HG03175 (cell line): ENCODE measurements at regions not wholly inside any gene's neighbourhood (a gene's known extent, or its start where the extent isn't known, plus 50 kb on each side); places are given as distances from the start of the nearest gene placed in this dataset.
"Not testable (repeated sequence)": the region's sequence is repeated elsewhere in the genome, so short reads cannot be mapped to it uniquely, and the experiment has no call there.

Experiments used
- ATAC-seq: cut with Tn5 transposase; IDR thresholded peaks from one replicate; pipeline ENCODE4 v1.9.1; 2021; ENCODE audit warnings: mild to moderate bottlenecking, moderate library complexity; ENCODE audit not compliant: unreplicated experiment

DNA sequence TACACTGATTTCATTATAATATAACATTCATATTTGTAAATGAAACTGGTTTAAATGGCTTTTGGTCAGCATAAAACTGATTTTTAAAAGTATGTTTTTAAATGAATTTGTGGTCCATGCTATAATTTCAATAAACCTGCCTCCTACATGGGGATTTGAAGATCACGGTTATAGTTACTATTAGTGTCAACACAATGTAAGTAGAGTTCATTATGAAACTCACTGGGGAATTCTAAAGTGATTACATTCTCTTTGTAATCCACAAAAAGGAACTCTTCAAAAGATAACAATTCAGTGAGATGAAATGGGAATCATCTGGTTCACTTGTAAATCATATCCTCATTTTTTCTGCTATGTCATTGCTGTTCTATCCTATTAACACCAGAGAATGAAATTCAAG, 204.5 kb upstream of the G2E3 start:
- ATAC-seq = no peak

DNA sequence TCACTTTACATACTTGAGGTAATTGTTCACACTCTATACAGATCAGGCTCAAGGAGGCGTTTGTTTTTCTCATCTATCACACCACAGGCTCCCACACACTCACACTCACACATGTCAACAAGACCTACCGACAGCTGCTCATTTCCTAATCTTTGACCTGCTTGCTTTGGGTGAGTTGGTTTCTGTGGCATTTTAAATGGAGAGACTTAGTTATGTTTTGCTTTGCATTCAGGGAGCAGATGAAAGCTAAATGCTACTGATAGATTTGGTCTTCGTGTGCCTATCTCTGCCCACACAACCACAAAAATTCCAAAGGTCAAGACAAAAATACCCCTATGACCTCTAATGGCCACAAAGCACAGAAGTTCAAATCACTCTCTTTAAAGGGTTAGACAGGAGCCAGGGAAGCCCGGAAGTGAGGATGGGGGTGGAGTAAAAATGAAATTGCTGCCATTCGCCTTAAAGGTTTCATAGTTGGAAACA, 203.5 kb upstream of the G2E3 start:
- peak; percentile 66 for ATAC-seq

DNA sequence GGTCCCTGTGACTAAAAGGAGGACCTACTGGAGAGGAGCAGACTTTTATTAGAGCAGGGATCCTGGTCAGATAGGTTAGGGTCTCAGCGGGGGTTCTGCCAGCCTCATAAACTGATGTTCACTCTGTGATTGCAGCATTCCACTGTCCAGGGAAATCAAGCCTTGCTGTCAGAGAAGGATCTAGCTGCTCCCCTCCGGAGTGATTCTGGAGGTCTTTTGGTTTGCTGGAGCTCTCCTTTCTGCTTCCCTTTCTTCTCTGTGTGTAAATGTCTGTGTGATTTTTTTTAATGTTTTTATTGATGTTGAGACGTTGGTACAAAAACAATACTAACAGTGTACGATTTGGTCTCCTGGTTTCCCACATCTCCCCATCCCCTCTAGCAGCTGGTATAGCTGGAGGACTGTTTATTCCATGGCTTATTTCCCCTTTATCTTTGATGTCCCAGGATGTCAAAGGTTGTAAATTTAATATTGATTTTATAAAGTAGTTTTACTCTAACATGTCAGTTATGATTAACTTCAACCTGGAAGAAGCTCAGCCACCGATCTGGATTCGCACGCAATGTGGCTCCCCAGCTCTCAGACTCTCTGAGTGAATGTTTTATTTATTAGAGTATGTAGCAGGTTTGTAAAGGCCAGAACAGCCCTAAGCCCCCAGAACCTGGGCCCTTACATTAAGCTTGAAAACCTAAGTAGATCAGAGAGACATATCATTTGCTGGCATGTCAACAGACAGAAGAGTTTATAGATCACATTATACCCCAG, 202.3 kb upstream of the G2E3 start:
- ATAC-seq = no peak

DNA sequence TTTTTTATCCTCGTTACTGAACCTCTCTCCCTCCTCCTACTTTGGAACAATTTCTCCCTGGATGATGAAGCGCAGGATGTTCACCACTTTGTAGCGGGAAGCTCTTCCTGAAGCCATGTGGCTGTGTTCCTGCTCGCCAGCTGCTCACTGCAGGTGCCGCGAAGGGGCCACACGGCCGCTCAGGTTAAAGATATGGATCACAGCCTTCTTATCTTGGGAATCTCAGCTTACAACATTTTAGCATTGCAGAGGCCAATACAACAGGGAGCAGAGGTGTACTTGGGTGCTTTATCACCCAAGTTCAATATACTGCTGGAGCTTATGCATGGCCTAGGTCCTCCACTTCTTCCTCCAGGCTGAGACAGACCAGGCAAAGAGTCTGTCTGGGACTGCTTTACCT, 201.2 kb upstream of the G2E3 start:
- ATAC-seq = no peak

DNA sequence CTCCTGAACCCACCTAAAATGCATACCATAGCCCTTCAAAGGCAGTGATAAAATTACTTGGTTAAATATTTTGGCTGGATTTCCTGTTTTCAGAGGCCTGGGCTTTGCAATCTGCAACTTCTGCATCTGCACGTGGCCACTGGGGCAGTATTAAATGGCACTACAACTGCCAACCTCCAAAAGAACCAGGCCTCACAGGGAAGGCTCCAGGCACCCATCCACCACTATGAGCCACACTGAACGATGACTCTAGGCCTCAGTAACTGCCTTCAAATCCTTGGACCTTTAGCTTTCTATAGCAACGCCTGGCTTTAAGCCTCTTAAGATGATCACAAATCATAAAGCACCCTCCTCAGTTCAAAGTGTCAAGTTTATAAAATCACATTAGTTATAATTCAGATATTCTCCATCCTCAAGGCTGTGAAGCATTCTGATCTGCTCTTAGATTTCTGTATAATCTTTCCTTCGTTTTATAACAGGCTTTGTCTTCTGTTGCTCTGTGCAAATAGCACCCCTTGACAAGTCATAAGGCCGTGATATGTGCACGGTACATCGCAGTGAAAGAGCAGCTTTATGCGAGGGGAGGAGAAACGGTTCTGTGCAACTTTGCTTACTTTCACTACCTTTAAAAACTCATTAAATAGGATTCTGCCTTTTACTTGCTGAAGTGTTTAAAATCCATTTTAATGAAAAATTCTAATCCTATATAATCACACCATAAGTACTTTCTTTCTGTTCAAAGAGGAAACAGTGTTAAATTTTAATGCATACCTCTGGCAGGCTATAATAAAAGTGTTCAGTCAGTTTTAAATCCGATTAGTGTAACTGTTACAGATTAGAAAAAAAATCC, 196.4 kb upstream of the G2E3 start:
- ATAC-seq = no peak

DNA sequence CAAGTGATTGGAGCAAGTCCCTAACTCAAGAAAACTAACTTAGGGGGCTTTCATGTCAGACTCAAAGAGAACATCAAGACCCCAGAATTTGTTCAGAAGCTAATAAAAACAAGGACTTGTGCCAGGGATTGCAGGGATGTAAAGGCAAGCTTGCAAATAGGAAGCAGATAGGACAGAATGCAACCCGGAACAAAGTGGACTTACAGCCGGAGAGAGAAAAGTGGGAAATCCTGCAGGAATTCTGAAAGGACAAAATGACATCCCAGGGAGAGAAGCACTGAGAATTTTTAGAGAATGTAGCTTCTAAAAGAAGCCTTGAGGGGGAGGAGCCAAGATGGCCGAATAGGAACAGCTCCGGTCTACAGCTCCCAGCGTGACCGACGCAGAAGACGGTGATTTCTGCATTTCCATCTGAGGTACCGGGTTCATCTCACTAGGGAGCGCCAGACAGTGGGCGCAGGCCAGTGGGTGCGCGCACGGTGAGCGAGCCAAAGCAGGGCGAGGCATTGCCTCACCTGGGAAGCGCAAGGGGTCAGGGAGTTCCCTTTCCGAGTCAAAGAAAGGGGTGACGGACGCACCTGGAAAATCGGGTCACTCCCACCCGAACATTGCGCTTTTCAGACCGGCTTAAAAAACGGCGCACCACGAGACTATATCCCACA, 195.6 kb upstream of the G2E3 start:
- ATAC-seq = not testable (repeated sequence)

DNA sequence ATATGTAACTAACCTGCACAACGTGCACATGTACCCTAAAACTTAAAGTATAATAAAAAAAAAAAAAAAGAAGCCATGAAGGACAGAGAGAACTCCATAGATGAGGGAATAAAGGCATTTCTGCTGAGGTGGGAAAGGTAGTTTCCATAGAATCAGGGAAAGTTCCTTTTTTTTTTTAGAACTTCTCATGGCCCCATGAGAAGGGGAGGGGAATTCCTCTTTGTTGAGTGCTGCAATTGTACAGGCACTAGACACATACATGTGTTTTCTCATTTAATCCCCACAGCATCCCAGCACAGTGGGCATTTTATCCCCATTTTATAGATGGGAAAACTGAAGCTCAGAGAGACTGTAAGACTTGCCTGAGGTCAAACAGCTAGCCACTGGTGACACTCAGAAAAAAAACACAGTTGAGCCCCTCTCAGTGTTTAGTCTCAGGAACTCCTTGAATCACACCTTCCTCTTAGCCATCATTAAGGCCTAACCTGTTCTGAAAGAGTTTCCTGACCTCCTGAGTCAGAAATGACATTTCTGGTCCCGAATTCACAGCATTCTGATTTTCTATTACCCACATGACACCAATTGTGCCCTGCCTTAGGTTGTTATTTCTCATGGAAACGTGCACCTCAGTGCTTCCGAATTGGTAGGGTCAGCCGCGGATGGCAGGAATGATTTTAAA, 189.3 kb upstream of the G2E3 start:
- no peak for ATAC-seq

DNA sequence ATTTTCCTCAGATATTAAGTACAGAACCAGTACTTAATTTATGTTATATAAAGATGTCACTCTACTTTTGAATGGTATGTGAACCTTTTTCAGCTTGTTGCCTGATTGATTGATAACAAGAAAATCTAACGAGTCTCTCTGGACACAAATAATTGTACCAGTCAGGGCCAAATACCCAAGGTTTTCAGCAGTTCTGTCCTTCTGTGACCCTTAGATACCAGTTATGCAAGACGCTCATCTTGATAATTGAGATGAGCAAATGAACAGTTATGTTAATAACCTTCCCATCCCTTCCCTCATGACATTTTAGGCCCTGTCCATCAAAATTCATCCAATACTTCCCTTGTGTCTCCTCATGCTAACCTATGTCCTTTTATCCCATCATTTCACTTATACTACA, 185.9 kb upstream of the G2E3 start:
- no peak for ATAC-seq

DNA sequence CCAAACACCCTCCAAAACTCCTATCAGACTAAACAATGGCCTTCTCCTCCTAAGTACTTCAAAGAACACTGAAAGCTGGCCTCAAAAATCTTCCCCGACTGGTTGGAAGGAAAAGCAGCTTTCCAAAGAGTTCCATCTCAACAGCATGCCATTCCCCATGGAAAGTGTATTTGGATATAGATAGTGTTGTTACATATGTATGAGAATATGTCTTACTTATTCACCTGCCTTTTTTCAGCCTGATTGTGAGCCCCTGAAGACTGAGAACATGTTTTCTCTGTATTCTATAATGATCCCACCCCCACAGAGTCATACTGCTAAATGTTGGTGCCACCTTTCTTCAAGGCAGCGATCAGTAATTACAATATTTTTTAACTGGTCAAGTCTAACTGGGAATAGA, 185.4 kb upstream of the G2E3 start:
- ATAC-seq = no peak

DNA sequence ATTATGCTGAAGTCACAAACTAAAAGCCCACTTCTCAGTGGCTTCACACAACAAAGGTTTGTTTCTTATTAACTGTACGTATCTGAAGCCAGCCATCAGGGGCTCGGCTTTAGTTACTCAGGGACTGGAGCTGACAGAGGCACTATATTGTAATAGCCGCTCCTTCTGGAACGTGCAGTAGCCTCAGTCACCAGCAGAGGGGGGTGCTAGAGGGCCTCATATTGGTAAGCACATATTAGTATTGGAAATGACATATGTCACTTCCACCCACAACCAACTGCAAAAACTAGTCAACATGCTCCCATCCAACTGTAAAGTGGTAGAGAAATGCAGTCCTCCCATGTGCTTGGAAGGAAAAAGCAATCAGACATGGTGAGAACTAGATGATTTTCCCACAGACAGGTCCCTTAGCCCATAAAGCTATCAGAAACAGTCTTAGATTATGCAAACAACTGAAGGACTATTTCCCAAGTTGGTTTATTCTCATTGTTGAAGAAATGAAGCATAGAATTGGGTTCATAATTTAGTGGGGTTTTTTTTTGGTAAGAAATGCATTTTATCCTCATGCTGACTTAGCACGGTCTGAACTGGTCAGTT, 183.6 kb upstream of the G2E3 start:
- ATAC-seq = peak; percentile 99

DNA sequence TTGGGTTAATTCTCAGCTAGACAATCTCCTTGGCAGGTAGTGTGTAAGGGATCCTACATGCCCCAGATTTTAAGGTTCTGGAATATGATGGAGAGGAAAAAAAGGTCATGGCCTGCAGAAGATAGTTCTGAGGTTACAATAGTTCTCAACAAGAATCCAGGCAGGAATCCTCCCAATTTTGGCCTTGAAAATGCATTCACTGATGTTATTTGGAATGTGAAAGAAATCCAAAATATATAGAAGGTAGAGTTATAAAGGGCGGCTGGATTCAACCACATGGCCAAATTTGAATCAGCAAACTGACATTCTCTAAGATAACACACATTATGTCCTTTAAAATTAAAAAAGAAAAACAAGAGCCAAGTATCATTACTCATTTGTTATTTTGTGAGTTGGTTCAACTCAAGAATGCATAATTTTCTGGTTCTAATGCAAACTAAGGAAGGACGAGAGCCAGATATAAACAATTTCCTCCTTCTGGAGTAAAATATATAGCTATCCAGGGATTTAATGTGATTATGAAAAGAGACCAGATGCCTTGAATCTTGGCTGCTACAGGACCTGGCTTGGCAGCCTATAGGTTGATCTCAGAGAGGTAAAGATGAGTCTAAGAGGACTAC, 177.0 kb upstream of the G2E3 start:
- no peak for ATAC-seq

DNA sequence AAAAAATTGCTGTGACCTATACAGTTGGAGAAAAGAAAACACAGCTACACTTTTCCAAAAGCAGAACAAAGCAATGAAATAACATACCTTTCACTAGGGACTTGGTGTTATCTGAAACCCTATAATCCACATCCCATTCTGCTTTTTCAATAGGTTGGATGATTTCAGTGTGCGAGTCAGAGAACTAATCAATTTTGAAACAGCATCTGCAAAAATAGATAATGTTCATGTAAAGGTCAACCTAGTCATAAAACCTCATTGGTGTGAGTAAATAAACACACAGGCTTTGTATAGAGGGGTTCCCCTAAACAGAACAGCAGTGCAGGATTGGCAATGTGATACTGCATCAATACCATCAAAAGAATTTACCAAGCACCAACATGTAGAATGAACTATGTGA, 173.0 kb upstream of the G2E3 start:
- ATAC-seq = no peak

DNA sequence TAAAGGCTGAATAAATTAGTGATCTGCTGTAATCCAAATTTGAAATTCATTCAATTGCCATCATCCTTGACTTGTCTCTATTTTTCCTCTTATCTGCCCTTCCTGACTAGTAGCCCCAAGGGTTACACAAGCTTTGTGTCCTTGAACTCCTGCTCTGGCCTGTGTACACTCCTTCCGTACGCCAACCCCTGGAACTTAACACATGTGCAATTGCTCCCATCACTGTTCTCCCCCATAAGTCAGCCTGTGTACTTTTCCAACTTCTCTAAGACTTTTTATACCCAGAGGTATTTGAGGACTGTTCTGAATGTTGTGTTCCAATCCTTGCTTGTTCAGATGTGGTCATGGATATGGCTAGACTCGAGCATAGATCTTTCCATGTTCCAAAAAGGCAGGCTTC, 171.1 kb upstream of the G2E3 start:
- ATAC-seq = no peak

DNA sequence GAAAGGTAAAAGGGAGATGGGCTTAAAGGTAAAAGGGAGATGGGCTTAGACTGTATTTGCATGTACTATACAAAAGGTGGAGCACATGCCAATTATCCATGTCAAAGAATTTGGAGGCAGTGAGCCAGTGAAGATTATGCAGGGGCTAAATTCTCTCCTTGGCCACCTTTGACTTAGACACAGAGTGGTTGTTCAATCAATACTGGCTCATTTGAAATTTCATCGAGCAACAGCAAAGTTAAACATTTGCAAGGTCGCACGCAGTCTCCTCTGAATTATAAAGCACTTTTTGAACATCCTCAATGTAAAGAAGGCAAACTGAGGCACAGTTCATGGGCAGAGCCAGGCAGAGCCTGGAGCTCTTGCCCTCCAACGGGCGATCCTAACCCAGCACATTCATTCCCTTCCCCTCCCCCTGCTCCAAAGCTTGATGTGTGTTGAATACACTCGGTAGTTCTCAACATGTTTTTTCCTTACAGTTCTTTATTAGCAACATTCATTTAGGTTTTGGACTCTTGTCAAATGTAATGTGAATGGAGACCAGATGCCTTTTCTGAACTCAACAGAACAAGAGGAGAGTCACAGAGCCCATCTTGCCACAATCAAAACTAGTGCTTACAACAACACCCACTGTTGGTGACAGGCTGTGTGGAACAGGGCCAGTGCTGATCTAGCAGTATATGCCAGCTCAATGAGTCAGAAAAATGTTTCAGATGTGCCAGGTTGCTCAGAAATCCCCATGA, 169.7 kb upstream of the G2E3 start:
- no peak for ATAC-seq

DNA sequence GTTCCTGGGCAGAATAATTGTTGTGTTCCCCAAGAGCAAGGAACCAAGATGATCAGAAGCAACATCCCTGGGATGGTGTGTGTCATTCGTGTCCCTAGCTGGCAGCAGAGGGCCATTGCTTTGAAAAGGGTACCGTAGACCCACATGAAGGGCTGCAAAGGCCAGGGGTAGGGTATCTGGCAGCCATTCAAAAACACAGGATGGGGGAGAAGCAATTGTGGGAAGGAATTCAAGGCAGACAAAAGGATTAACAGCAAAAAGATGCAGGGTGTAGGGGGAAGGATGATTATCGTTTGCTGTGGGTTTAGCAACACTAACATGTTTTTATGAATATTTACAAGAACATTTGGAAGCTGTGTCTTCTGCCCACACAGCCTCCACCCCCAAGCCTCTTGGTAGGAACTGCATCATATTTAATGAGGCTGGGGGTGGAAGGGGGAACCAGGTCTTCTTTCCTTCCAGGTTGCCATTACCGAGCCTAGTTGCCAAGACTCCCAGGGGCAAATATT, 169.0 kb upstream of the G2E3 start:
- no peak for ATAC-seq

DNA sequence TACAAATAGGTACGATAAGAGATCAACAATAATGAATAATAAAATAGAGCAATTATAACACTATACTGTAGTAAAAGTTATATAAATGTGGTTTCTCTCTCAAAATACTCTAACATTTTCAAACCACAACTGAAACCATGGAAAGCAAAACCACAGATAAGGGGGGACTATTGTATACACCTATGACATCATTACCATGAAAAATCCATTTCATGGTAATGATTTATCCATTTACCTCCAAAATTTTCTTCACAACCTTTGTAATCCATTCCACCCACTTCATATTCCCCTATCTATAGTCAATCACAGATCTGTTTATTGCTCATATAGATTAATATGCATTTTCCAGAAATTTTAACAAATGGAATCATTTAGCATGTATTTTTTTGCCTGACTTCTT, 163.9 kb upstream of the G2E3 start:
- ATAC-seq = no peak

DNA sequence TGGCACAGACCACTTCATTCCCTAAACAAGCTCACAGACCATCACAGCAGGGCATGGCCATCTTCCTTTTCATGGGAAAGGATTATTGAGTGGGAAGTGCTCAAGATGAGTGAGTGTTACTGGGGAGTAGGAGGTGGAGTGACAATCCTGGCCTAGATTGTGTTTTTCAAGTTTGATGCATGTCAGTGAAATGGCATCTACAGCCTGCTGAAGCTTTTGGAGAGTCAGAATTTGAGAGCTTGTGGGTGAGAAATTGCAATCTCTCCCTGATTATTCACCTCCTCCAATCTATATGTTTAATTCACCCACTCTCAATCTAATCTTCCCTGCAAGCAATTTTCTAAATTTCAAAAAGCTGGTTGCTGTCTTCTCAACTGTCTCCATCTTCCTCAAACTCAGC, 156.1 kb upstream of the G2E3 start:
- no peak for ATAC-seq

DNA sequence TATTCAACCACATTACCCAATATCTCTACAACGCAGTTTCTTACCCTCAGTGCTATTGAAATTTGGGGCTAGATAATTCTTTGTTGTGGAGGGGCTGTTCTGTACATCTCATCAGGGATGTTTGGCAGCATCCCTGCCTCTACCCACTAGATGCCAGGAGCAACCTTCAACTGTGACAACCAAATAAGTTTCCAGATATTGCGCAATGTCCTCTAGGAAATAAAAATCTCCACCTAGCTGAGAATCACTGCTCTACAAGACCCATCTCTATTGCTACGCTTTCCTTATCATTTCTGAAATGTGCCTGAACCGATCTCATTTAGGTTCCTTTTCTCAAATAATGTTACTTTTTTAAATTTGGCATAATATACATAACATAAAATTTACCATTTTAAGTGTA, 155.2 kb upstream of the G2E3 start:
- no peak for ATAC-seq

DNA sequence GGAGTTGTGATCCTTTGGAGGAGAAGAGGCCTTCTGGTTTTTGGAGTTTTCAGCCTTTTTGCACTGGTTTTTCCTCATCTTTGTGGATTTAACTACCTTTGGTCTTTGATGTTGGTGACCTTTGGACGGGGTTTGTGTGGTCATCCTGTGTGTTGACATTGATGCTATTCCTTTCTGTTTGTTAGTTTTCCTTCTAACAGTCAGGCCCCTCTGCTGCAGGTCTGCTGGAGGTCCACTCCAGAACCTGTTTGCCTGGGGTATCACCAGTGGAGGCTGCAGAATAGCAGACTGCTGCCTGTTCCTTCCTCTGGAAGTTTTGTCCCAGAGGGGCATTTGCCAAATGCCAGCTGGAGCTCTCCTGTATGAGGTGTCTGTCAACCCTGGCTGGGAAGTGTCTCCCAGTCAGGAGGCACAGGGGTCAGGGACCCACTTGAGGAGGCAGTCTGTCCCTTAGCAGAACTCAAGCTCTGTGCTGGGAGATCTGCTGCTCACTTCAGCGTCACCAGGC, 149.4 kb upstream of the G2E3 start:
- not testable (repeated sequence) for ATAC-seq
